CD4-positive, alpha-beta T cell treated with Interferon alpha-2 for 1 hour (primary cell): ENCODE measurements at regions not wholly inside any gene's neighbourhood (a gene's known extent, or its start where the extent isn't known, plus 50 kb on each side); places are given as distances from the start of the nearest gene placed in this dataset.

Source experiments
- DNase-seq, 2 donors: peaks; one replicate each; pipeline ENCODE4 v3.0.0-alpha.2; 2020 to 2022

DNA sequence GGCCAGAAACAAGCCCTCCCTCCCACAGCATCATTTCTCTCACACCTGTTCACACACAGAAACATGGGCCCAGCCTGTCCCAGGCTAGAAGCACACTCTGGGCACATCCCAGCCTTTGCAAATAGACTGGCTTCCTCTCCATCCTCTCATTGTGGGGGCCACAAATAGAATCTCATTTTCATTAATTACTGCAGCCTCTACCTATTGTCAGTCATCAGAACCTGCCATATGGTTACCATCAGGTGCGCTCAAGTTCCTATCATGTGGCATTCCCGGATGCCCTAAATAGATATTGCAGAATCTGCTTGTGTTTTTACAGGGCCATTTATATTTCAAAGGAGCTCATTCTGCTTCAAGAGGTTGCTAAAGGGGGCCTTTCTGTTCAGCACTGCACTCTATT is 460.7 kb downstream of the BCL11A start:
- no peak for DNase-seq

DNA sequence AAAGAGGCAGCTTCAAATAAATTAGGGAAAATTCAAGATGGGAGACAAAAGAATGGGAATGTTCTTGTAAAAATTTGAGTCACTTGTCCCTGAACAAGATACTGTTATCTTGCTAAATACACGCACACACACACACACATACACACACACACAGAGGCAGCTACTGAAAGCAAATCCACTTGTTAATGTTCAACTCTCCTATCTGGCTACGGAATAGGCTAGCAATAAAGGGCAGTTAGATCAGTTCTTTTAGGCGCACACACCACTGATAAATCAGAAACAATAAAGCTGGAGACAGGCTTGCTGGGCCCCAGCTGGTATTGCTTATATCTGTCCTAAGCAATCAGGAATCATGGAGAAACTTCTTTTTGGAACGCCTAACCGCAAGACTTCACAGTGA is 461.6 kb downstream of the BCL11A start:
- no peak for DNase-seq

- DNase-seq, result no peak
These were observed 462.2 kb downstream of the BCL11A start for GRCh38 chr2:60091266-60091665.

- no peak for DNase-seq
These were observed 473.9 kb downstream of the BCL11A start for GRCh38 chr2:60079562-60079961.

DNA sequence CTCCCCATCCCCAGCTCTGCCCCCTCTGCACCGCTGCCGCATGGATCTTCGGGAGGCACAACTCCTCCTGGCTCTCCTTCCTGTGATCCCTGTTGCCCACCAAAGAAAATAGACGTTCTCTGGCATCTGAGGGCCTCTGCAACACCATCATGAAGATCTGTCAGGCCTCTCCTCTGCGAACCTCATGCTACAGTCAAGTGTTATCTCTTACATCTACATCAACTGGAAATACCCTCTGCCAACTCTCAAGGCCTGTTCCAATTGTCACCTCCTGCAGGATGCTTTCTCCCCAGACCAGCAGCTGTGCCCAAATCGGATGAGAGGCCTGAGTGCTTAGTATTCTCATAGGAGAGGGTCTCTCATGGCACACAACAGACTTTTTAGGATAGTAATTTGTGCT is 478.4 kb downstream of the BCL11A start:
- no peak for DNase-seq

- DNase-seq, result no peak
These were observed 480.3 kb downstream of the BCL11A start for GRCh38 chr2:60073201-60073600.

- DNase-seq, result no peak
These were observed 480.8 kb downstream of the BCL11A start for GRCh38 chr2:60072609-60073008.

DNA sequence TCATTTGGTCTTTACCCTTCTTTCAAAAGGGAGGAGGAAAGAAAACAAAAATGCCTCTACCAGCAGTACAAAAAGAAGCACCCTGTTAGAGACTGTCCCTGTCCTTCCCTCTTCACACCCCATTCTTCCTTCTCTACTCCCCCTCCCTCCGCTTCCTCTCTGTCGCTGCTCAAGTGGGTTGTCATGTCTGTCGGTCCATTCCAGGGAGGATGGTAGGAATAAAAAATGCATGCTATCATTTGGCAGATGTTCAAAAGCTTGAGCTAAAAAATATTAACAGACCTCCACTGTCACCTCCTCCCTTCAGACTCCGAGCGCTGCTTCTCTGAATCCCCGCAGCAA is 482.0 kb downstream of the BCL11A start:
- no peak for DNase-seq

DNA sequence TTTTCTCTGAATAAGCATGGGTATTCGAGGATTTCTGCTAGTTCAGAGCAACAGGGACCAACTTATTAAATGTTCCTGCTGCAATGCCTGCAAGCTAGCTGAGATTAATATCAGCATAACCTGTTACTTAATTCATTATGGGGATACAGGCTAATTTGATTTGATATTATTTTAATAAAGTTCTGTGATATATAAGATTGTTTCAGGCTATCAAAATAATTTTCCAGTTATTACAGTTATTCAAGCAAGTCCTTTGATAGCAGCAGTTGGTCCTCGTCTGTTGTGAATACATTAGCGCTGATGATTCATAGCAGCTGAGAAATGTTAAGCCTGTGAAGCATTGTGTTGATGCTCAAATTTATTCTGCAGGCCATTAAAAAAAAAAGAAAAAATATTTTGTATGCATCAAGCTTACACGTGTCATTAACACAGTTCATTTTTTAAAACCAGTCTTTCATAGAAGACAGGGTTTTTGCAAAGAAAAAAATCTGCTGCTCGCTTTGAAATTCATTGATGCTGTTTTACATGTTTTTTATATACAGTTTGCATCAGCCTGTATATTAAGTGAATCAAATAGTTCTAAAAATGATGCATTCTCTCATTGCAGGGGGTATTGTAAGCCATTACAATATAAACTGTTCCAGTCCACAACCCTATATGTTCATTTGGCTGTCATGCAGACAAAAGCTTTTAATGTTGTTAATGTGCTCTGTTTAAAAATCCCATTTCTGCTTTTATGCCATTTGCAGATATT is 482.5 kb downstream of the BCL11A start:
- no peak for DNase-seq

DNA sequence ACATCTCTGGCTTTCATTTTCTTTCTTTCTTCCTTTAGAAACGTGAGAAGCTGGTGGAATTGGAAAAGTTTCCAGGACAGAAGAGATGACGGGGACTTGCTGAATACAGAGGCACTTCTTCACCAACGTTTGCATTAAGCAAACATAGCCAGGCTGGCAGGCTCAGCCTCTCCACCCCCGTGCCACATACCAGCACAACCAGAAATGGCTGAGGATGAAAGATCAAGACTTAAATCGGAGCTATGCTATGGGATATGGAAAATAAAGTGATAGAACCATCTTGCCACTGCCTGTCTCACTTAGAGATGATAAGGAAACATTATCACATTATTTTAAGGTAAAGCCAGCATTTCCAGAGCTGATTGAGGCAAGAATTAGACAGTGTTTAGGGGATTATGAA is 483.3 kb downstream of the BCL11A start:
- no peak for DNase-seq

- DNase-seq, result no peak
These were observed 484.7 kb downstream of the BCL11A start for GRCh38 chr2:60068755-60069154.

DNA sequence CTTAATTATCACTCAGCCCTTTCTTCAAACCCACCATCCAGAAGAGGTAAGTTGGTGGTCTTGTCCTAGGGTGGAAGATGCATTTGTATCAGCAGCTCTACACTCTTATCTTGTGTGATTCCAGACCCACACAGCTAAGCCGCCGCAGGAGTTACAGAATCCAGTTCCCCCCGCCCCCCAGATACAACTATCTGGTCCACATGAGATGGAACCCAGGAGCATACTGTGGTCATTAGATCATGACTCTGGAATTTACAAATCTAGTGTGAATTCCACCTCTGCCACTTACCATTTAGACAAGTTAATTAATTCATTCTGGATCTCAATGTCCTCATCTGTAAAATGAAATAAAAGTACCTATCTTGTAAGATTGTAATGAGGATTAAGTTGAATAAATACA is 486.4 kb downstream of the BCL11A start:
- no peak for DNase-seq

DNA sequence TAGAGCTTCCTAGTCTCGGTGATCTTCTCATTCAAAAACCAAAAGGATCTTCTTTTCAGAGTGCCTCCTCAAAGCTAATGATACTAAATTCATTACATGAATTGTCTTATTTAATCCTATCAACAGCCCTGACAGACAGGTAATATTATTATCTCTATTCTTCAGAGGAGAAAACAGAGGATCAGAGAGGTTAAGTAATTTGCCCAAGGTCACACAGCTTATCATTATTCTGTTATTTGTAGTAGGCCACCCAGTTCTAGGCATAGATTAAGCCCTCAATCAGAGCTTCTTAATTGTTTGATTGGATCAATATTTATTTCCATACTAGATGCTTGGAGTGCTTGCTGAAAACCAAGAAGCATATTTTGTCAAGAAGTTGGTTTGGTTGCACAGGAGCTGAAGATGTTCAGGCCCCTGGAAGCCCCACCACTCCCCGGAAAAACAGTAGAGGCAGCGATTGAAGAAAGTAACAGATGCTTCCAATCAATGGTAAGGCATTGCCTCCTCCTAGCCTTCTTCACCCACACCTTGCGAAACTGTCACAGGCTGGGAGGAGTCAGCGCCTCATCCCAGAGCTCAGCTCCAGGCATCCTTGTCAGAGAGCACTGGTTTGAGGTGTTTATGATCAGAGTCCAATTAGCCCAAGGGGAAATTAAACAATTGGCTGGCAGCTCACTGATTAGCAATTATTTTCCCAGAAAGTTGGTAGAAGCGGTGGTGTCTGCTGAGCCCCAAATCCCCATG is 487.2 kb downstream of the BCL11A start:
- no peak for DNase-seq

- DNase-seq, result no peak
These were observed 488.6 kb downstream of the BCL11A start for GRCh38 chr2:60064687-60065389.

DNA sequence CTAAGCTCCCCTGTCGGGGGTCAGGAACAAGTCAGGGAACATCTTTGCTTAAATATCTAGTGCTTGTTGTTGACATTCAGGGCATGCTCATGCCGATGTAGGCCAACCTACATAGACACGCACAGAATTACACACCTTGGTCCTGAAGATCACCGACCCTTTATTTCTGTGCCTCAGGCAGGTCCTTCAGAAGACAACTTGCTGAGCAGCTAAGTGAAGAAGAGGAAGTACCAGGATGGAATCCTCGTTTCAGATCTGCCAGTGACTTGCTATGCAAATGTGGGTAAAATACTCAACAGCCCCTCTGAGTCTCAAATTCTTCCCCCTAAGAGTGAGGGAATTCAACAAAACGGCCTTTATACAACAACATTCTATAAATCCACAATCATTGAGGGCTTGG is 494.7 kb downstream of the BCL11A start:
- no peak for DNase-seq

DNA sequence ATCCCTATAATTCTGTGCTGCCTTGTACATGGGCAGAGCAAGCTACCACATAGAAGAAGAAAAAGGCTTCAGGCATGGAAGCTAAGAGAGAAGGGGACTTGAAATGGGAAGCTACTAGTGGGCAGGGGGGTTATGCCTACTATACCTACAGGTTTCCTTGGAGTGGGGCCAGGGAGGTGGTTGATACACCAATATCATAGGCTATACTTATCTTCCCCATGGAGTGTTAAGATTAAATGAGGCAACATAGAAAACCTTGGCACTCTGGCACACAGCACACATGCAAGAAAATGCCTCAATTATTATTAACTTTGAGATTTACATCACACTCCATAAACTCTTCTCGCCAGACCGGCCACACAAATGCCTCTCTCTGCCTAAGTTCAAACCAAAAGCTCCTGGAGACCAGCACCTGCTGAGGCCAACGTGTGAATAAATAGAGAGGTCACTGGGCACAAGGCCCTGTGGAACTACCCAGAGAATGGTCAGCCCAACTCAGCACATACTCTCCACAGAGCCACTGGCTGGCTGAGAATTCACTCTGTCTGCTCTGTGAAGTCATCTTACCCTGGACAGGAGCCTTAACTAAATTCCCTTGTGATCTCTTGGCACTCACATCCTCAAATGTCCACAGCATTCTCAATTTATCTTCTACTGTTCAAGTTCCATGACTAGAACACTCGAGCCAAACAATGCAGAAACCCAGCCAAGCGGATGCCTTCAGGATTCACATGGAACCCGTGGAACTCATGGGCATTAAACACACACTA is 498.7 kb downstream of the BCL11A start:
- DNase-seq, result no peak

DNA sequence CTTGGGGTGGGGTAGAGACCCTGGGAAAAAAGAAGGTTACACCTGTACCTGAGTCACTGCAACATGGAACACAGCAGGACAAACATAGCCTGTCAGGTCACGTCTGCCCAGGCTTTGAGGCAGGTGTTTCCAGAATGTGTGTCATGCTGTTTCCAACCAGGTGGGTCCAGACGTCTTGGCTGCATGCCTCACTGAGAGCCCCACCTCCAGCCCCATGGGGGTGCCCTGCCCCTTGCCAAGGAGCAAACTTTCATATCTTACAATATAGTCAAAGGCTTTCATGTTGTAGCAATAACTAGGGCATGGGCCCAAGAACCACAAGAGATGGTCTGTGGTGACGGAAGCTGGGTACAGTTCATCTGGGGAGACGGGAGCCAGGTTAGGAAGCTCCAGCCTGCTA is 499.7 kb downstream of the BCL11A start:
- DNase-seq, result no peak

DNA sequence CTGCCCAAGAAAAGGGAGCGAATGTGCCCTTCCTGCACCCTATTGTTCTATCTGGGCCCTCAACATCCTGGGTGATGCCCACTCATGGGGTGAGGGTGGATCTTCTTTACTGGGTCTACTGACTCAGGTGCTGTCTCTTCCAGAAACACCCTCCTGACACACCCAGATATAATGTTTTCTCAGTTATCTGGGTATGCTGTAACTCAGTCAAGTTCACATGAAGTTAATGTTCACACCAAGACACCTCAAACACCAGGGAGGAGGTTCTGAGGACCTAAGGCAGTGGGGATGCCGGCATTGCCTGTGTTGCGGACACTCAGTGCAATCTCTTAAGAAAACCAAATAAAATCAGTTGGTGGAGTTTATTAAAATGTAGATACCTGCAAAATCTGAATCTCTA is 500.9 kb downstream of the BCL11A start:
- DNase-seq, result no peak

GRCh38 chr2:60051991-60052390 is 501.5 kb downstream of the BCL11A start:
- no peak for DNase-seq

GRCh38 chr2:60047944-60048525 is 505.4 kb downstream of the BCL11A start:
- DNase-seq, result no peak

DNA sequence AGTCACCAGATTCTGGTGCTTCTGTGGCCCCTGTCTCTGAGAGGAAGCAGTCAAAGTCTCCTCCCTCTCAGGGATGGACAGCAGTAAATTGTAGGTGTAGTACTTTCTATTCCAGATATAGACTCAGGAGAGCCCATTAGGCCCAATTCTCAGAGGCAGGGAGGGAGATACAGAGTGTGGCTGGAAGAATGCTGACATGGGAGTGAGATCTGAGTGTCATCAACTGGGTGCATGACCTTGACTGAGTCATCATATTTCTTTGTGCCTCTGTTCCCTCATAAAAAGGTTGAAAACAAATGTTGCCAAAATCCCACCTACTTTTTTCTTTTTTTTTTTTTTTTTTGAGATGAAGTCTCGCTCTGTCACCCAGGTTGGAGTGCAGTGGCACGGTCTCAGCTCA is 506.1 kb downstream of the BCL11A start:
- DNase-seq, result no peak

GRCh38 chr2:60046529-60046928 is 506.9 kb downstream of the BCL11A start:
- DNase-seq, result no peak

DNA sequence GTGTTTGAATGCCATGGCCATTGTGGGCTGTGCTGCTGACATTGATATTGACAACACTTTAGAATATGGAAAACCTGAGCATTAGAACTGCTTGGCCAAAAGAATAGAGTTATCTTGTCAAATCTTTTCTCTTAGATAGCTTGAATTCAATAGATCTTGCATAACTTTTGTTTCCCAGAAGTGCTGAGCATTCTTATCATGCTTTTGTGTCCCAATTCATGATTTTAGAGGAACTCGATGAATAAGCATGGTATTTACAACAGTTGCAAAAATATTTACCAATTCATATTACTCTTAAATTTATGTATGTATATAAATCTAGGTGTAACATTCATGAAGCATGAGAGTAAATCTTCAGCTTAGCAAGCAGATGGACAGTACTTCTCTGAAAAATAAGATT is 508.0 kb downstream of the BCL11A start:
- no peak for DNase-seq
